ENCODE measurements at regions not wholly inside any gene's neighbourhood (a gene's known extent, or its start where the extent isn't known, plus 50 kb on each side); places are given as distances from the start of the nearest gene placed in this dataset.

GRCh38 chr17:77686903-77687302 lies 271.6 kb upstream of the TNRC6C start:
- Histone ChIP-seq H3K9me3 (no peaks in the 10 kb centered on the region), H3K27ac (no peak overlapping the region), H3K4me3 (no peak overlapping the region), H3K27me3 (no peaks in the 10 kb centered on the region), H3K36me3 (no peaks in the 10 kb centered on the region), H3K4me1 (no peaks in the 10 kb centered on the region)
- intact Hi-C loops (cut with DNase I; ENCODE audit: low total_unique reads) = no loop called here
- no peak for DNase-seq (ENCODE audit: low spot score in 2 of 2)
- TF ChIP-seq POLR2A (IDR thresholded peaks at IDR 0.05) (no peak), CTCF (IDR thresholded peaks at IDR 0.05) (no peak), POLR2AphosphoS5 (IDR thresholded peaks at IDR 0.05) (no peak)

- intact Hi-C loops (cut with DNase I; ENCODE audit: low total_unique reads) = no loop called here
- Histone ChIP-seq H3K9me3 (no peaks in the 10 kb centered on the region), H3K4me1 (no peaks in the 10 kb centered on the region), H3K36me3 (no peaks in the 10 kb centered on the region), H3K27me3 (no peaks in the 10 kb centered on the region), H3K4me3 (no peak overlapping the region), H3K27ac (no peak overlapping the region)
- TF ChIP-seq POLR2AphosphoS5 (IDR thresholded peaks at IDR 0.05) (no peak), POLR2A (IDR thresholded peaks at IDR 0.05) (no peak), CTCF (IDR thresholded peaks at IDR 0.05) (no peak)
- no peak for DNase-seq (ENCODE audit: low spot score in 2 of 2)
Observed at GRCh38 chr17:77687417-77687816, 271.1 kb upstream of the TNRC6C start.

- intact Hi-C loops (cut with DNase I; ENCODE audit: low total_unique reads) = no loop called here
- Histone ChIP-seq H3K27me3 (no peaks in the 10 kb centered on the region), H3K27ac (no peak overlapping the region), H3K4me3 (no peak overlapping the region), H3K4me1 (no peaks in the 10 kb centered on the region), H3K9me3 (no peaks in the 10 kb centered on the region), H3K36me3 (no peaks in the 10 kb centered on the region)
- TF ChIP-seq CTCF (IDR thresholded peaks at IDR 0.05) = no peak
- no peak for TF ChIP-seq POLR2AphosphoS5 (IDR thresholded peaks at IDR 0.05)
- no peak for TF ChIP-seq POLR2A (IDR thresholded peaks at IDR 0.05)
- DNase-seq (ENCODE audit: low spot score in 2 of 2) = no peak
Observed at GRCh38 chr17:77687921-77688320, 270.6 kb upstream of the TNRC6C start.

DNA sequence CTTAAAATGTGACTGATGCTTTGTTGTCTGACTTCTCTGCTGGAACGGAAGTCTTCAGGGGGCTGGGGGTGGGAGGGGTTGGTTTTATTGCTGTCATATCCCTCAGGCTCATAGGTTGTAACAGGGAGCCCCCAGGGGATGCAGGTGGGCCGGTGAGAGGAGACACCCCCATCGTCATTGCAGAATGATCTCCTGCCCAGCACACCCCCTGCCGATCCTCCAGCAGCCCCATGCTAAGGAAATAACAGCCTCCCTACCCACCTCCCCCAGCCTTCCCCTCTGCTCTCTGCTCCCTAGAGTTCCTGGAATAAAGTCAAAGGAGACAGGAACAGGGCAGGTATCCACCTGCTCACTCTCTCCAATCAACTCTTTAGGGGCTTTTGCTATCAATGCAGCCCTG lies 270.1 kb upstream of the TNRC6C start:
- Histone ChIP-seq H3K4me3 (no peak overlapping the region), H3K9me3 (no peaks in the 10 kb centered on the region), H3K36me3 (no peaks in the 10 kb centered on the region), H3K27me3 (no peaks in the 10 kb centered on the region), H3K4me1 (no peaks in the 10 kb centered on the region), H3K27ac (no peak overlapping the region)
- DNase-seq (ENCODE audit: low spot score in 2 of 2) = no peak
- intact Hi-C loops (cut with DNase I; ENCODE audit: low total_unique reads) = no loop called here
- TF ChIP-seq CTCF (IDR thresholded peaks at IDR 0.05) (no peak), POLR2A (IDR thresholded peaks at IDR 0.05) (no peak), POLR2AphosphoS5 (IDR thresholded peaks at IDR 0.05) (no peak)

DNA sequence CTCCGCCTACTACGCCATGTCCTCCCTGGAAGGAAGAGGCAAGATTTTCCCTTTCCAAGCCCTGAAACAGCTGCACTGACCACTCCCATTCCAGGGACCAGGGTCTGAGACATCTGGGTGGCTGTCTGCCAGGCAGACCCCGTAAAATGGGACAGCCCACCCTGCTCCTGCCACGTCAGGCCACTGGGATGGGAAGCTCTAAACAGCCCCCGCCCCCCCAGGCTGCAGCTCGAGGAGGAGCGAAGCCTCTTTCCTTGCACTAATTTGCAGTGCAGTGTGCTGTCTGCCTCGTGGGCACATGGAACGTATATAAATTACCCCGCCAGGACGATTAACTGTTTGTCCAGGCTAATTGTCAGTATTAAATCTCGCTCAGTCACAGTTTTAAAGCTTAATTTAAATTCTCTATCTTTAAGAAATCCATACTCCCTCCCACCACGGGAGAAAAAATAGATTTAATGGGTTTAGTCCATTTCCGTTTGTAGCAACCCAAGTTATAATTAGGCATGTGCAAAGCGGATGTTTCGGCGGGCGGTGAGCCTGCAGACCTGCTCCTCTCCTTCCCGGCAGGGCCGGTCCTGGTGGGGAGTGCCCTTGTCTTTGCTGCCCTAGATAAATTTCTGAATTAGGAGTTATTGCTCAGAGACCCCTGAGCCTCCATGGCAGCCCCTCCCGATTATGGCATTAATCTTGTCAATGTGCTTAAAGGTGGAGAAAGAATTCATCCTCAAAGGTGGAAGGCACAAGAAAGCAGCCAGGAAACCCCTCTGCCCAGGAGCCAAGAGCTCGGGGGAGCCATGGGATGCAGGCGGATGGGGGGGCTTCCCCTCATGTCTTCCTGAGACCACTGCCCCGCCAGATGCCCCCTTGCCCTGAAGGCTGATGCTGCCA lies 268.0 kb upstream of the TNRC6C start:
- H3K4me1 ChIP-seq = no peaks in the 10 kb centered on the region
- no peak overlapping the region for H3K27ac ChIP-seq
- peak overlapping the region in 2 of 3 donors; percentile 20 to 52 for H3K4me3 ChIP-seq
- no peaks in the 10 kb centered on the region for H3K9me3 ChIP-seq
- no peaks in the 10 kb centered on the region for H3K36me3 ChIP-seq
- TF ChIP-seq CTCF (IDR thresholded peaks at IDR 0.05) (no peak), POLR2AphosphoS5 (IDR thresholded peaks at IDR 0.05) (no peak), POLR2A (IDR thresholded peaks at IDR 0.05) (no peak)
- intact Hi-C loops (cut with DNase I; ENCODE audit: low total_unique reads) = no loop called here
- DNase-seq (ENCODE audit: low spot score in 2 of 2) = peak in 1 of 2 donors; percentile 14
- peaks cover 0 to 14% of the 10 kb centered on the region in 2 donors for H3K27me3 ChIP-seq

Data from breast epithelium (tissue), 4 donors.